AG09309 (cell line): ENCODE measurements at regions not wholly inside any gene's neighbourhood (a gene's known extent, or its start where the extent isn't known, plus 50 kb on each side); places are given as distances from the start of the nearest gene placed in this dataset.
A peak's percentile ranks its signal among the peaks of the same experiment; 100 is the strongest.
"Not testable (repeated sequence)": the region's sequence is repeated elsewhere in the genome, so short reads cannot be mapped to it uniquely, and the experiment has no call there.

Experiments used
- DNase-seq: peaks from one replicate; pipeline ENCODE4 v3.0.0-alpha.2; 2010; ENCODE audit warnings: low read depth
- H3K4me3 ChIP-seq: 2 replicates; pipeline ENCODE4 v1.5.1; 2011; ENCODE audit warnings: mild to moderate bottlenecking, low read depth, low read length, moderate library complexity; ENCODE audit not compliant: control insufficient read depth
- TF ChIP-seq, protein P1 (sequence below): IDR thresholded peaks from 2 replicates; pipeline ENCODE4 v1.5.1; 2011; ENCODE audit warnings: mild to moderate bottlenecking, low read depth, low read length, inconsistent platforms; ENCODE audit not compliant: insufficient read depth, control insufficient read depth; ENCODE audit errors: missing control alignments

DNA sequence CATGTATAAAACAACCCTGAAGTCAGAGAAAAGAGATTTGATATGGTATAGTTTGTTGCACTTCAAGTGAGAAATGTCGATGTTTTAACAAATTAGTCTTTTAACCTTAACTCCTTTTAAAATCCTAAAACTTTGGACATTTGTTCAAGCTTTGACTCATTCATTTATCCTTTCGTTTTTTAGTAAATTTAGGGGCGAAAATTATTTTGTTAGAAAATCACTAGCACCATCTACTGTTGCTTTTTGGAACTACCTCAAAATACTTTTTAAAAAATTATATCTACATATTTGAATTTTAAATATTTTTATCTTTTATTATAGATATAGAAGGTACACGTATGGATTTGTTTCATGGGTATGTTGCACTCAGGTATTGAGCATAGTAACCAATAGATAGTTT is 165.1 kb upstream of the POF1B start:
- TF ChIP-seq, protein P1, sequence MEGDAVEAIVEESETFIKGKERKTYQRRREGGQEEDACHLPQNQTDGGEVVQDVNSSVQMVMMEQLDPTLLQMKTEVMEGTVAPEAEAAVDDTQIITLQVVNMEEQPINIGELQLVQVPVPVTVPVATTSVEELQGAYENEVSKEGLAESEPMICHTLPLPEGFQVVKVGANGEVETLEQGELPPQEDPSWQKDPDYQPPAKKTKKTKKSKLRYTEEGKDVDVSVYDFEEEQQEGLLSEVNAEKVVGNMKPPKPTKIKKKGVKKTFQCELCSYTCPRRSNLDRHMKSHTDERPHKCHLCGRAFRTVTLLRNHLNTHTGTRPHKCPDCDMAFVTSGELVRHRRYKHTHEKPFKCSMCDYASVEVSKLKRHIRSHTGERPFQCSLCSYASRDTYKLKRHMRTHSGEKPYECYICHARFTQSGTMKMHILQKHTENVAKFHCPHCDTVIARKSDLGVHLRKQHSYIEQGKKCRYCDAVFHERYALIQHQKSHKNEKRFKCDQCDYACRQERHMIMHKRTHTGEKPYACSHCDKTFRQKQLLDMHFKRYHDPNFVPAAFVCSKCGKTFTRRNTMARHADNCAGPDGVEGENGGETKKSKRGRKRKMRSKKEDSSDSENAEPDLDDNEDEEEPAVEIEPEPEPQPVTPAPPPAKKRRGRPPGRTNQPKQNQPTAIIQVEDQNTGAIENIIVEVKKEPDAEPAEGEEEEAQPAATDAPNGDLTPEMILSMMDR: peak; percentile 34
- DNase-seq: no peak
- no peak overlapping the region for H3K4me3 ChIP-seq

DNA sequence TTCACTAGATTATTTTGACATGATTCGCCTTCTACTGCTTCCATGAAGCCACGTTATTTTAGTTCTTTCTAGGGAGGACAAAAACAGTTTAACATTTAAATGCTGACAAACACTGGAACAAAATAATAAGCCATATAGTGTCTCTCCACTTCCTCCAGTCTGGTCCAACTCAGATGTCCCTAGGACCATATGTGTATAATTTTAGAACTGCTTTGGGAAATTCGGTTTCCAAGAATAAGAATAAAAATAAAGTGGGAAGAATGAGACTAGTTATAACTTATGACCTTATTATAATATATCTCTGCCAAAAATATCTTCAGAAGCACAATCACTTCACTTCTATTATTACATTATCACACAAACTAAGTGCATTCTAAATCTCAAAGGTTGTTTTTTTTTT is 164.4 kb upstream of the POF1B start:
- DNase-seq: no peak
- TF ChIP-seq, protein P1: no peak
- H3K4me3 ChIP-seq: no peak overlapping the region

DNA sequence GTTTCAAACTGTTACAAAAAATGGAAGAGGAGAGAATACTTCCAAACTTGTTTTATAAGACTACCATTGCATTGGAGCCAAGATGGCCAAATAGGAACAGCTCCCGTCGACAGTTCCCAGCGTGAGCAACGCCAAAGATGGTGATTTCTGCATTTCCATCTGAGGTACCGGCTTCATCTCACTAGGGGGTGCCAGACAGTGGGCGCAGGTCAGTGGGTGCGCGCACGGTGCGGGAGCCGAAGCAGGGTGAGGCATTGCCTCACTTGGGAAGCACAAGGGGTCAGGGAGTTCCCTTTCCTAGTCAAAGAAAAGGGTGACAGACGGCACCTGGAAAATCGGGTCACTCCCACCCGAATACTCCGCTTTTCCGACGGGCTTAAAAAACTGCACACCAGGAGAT is 149.7 kb upstream of the POF1B start:
- H3K4me3 ChIP-seq, DNase-seq: not testable (repeated sequence)

DNA sequence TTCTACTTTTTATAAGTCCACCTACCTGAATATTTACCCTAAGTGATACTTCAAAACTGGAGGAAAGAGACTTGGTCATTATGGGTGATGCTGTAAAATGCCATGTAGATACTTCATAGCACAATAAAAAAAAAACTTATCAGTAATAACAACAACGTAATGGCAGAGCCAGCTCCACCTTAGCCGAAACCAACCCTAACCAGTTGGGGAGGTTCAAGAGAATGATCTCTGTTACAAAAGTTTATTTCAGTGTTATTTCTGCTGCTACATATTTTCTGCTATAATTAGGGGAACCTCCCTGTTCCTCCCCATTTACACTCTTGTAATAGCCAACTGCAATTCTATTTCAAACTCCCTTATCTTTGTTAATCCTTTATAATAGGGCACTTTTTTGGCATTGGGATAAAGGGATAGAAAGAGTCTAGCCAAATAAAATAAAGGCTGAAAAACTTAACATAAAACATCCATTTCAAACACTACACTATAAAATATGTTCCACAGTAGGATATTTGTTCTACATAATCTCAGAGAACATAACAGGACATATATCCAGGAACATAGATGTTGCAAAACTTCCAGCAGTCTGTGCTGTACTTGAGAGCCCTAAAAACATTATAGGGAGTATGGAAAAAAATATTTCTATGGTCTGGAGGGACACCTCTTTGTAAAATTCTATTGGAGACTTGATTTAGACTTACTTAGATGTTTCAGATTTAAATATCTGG is 138.7 kb upstream of the POF1B start:
- TF ChIP-seq, protein P1: no peak
- no peak overlapping the region for H3K4me3 ChIP-seq
- DNase-seq: no peak

DNA sequence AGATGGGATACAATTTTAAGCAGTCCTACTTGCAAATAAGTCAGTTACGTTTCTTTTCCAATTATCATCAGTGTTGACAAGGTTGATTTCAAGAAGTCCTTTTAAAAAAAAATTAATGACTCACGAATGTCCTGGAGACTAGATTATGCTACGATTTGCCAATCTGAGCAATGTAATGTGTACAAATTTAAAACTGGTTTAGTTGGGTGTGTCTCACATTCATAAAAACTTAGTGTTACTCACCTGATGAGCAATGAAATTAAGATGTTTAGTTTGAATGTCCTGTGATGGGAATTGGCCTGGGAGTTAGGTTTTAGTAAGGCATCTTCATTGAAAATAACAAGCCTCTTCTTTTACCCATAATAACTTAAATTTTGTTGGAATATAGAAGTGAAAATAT is 136.7 kb upstream of the POF1B start:
- DNase-seq: no peak
- no peak overlapping the region for H3K4me3 ChIP-seq
- TF ChIP-seq, protein P1: no peak

DNA sequence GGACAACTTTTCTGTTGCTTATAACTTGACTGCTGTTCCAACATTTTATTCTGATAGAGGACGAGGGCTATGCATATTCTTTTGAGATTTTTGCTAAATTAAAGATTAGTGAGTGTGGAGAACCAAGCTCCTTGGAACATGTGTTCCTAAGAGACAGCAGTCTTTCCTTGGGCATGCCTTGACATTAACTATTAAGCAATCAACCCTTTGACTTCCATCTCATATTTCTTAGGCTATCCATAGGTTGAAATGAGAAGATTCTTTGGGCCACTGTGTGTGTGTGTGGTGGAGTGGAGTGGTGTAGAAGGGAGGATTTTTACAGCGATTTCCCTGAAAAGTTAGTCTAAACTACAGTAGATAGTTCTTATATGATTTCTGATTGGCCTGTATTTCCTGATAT is 127.4 kb upstream of the POF1B start:
- TF ChIP-seq, protein P1: no peak
- no peak overlapping the region for H3K4me3 ChIP-seq
- no peak for DNase-seq

DNA sequence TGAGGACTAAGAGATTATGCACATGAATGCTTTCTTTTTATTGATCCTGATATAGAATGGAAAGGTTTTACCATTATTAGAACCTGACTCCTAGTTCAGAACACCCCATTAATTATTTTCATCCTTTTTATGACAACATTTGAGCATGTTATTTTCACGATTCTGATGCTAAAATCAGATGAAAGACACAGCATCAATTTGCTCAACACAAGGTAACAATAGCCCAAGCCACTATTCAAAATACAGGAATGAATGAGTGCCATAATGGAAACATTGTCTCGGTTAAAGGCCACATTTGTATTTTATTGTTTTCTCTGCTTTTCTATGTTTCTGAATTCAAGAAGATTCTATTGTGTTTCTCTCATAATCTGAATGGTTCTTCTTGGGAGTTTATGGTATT is 126.3 kb upstream of the POF1B start:
- DNase-seq: no peak
- TF ChIP-seq, protein P1: no peak

More for the DNA sequence above, 126.3 kb upstream of the POF1B start:
- H3K4me3 ChIP-seq: no peak overlapping the region
